ENCODE measurements at regions not wholly inside any gene's neighbourhood (a gene's known extent, or its start where the extent isn't known, plus 50 kb on each side); places are given as distances from the start of the nearest gene placed in this dataset.

DNA sequence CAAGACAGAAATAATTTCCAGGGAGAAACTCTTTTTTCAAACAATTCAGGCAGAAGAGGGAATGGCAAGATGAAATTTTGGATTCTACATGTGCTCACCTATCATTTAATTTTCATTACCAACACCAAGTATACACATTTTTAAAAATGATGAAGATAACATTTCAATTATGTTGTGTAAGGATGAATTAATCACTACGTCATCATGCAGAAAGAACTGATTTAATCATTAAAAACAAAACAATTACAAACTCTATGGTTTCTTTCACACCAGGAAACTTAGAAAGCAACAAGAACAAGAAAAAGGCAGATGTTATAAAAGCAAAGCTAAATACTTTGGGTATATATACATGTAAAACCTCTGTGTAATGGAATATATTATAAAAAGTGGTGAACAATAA is 668.5 kb downstream of the NCAM2 start:
- Histone ChIP-seq H3K36me3 (ENCODE audit: insufficient read depth, low read length) (no peaks in the 10 kb centered on the region), H2AFZ (ENCODE audit: low read depth, low read length) (no peak overlapping the region), H4K20me1 (ENCODE audit: insufficient read depth, low read length) (no peaks in the 10 kb centered on the region), H3K79me2 (ENCODE audit: insufficient read depth, low read length) (no peaks in the 10 kb centered on the region), H3K4me3 (ENCODE audit: insufficient read depth, low read depth, low read length) (no peak overlapping the region), H3K4me1 (ENCODE audit: insufficient read depth, low read length) (no peaks in the 10 kb centered on the region), H3K27ac (ENCODE audit: low read depth, low read length) (no peak overlapping the region), H3K9ac (ENCODE audit: low read length) (no peak overlapping the region), H3K27me3 (ENCODE audit: insufficient read depth, low read length) (no peaks in the 10 kb centered on the region), H3K4me2 (ENCODE audit: low read length) (no peak overlapping the region), H3K9me3 (ENCODE audit: insufficient read depth, low read depth, low read length) (no peaks in the 10 kb centered on the region)
- no peaks in the 10 kb centered on the region for H3K27me3 Mint-ChIP-seq (ENCODE audit: low read depth, unreplicated experiment)
- FAIRE-seq (no peak), DNase-seq (ENCODE audit: low read depth) (no peak)
- no peak overlapping the region for H3K4me3 Mint-ChIP-seq (ENCODE audit: unreplicated experiment)
- no peaks in the 10 kb centered on the region for H3K9me3 Mint-ChIP-seq (ENCODE audit: unreplicated experiment)
- no peak for TF ChIP-seq EZH2 (IDR thresholded peaks at IDR 0.05; ENCODE audit: insufficient read depth, low read length)
- TF ChIP-seq, protein P1, sequence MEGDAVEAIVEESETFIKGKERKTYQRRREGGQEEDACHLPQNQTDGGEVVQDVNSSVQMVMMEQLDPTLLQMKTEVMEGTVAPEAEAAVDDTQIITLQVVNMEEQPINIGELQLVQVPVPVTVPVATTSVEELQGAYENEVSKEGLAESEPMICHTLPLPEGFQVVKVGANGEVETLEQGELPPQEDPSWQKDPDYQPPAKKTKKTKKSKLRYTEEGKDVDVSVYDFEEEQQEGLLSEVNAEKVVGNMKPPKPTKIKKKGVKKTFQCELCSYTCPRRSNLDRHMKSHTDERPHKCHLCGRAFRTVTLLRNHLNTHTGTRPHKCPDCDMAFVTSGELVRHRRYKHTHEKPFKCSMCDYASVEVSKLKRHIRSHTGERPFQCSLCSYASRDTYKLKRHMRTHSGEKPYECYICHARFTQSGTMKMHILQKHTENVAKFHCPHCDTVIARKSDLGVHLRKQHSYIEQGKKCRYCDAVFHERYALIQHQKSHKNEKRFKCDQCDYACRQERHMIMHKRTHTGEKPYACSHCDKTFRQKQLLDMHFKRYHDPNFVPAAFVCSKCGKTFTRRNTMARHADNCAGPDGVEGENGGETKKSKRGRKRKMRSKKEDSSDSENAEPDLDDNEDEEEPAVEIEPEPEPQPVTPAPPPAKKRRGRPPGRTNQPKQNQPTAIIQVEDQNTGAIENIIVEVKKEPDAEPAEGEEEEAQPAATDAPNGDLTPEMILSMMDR (IDR thresholded peaks at IDR 0.05; ENCODE audit: insufficient read depth, low read depth, low read length) = no peak
- no peak overlapping the region for H3K27ac Mint-ChIP-seq (ENCODE audit: unreplicated experiment)
- no peaks in the 10 kb centered on the region for H3K36me3 Mint-ChIP-seq (ENCODE audit: low read depth, unreplicated experiment)
- H3K4me1 Mint-ChIP-seq (ENCODE audit: low read depth, unreplicated experiment) = no peaks in the 10 kb centered on the region

DNA sequence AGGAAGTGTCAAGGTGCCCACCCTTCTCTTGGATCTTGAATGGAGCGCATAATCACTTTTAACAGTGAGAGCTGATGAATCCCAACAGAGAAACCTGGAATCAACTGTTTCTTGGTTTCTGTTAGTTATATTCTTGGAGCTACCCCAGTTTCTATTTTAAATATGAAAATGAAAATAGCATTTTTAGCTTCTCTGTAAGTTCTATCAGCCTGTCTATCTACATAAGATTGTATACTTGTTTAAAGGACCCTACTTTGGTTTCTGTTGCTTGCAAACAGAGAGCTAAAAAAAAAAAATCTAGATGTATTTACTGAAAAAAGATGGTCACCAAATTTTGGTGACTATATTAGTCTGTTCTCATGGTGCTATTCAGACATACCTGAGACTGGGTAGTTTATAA is 670.0 kb downstream of the NCAM2 start:
- Mint-ChIP-seq H3K9me3 (ENCODE audit: unreplicated experiment) (no peaks in the 10 kb centered on the region), H3K36me3 (ENCODE audit: low read depth, unreplicated experiment) (no peaks in the 10 kb centered on the region), H3K4me1 (ENCODE audit: low read depth, unreplicated experiment) (no peaks in the 10 kb centered on the region), H3K4me3 (ENCODE audit: unreplicated experiment) (no peak overlapping the region), H3K27me3 (ENCODE audit: low read depth, unreplicated experiment) (no peaks in the 10 kb centered on the region), H3K27ac (ENCODE audit: unreplicated experiment) (no peak overlapping the region)
- Histone ChIP-seq H3K79me2 (ENCODE audit: insufficient read depth, low read length) (no peaks in the 10 kb centered on the region), H3K36me3 (ENCODE audit: insufficient read depth, low read length) (no peaks in the 10 kb centered on the region), H3K4me1 (ENCODE audit: insufficient read depth, low read length) (no peaks in the 10 kb centered on the region), H3K27ac (ENCODE audit: low read depth, low read length) (no peak overlapping the region), H3K9ac (ENCODE audit: low read length) (no peak overlapping the region), H3K4me3 (ENCODE audit: insufficient read depth, low read depth, low read length) (no peak overlapping the region), H3K9me3 (ENCODE audit: insufficient read depth, low read depth, low read length) (no peaks in the 10 kb centered on the region), H3K4me2 (ENCODE audit: low read length) (no peak overlapping the region), H3K27me3 (ENCODE audit: insufficient read depth, low read length) (no peaks in the 10 kb centered on the region), H4K20me1 (ENCODE audit: insufficient read depth, low read length) (no peaks in the 10 kb centered on the region), H2AFZ (ENCODE audit: low read depth, low read length) (no peak overlapping the region)
- TF ChIP-seq EZH2 (IDR thresholded peaks at IDR 0.05; ENCODE audit: insufficient read depth, low read length) = no peak
- TF ChIP-seq, protein P1 (IDR thresholded peaks at IDR 0.05; ENCODE audit: insufficient read depth, low read depth, low read length) = no peak
- DNase-seq (ENCODE audit: low read depth) (no peak), FAIRE-seq (no peak)

DNA sequence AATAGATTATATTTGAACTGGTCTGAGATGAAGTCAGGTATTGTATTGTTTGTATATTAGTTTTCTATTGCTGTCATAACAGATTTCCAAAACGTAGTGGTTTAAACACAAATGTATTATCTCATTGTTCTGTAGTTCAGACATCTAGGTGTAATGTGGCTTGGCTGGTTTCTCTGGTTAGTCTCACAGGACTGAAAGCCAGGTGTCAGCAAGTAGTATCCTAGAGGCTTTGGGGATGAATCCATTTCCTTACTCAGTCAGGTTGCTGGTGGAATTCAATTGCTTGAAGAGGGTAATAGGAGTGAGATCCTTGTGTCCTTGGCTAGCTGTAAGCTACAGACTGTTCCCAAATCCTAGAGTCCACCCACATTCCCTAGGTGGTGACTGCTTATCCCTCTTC is 675.8 kb downstream of the NCAM2 start:
- Histone ChIP-seq H3K27me3 (ENCODE audit: insufficient read depth, low read length) (no peaks in the 10 kb centered on the region), H3K9me3 (ENCODE audit: insufficient read depth, low read depth, low read length) (no peaks in the 10 kb centered on the region), H2AFZ (ENCODE audit: low read depth, low read length) (no peak overlapping the region), H3K79me2 (ENCODE audit: insufficient read depth, low read length) (no peaks in the 10 kb centered on the region), H4K20me1 (ENCODE audit: insufficient read depth, low read length) (no peaks in the 10 kb centered on the region), H3K4me1 (ENCODE audit: insufficient read depth, low read length) (no peaks in the 10 kb centered on the region), H3K4me2 (ENCODE audit: low read length) (no peak overlapping the region), H3K36me3 (ENCODE audit: insufficient read depth, low read length) (no peaks in the 10 kb centered on the region), H3K9ac (ENCODE audit: low read length) (no peak overlapping the region), H3K27ac (ENCODE audit: low read depth, low read length) (no peak overlapping the region), H3K4me3 (ENCODE audit: insufficient read depth, low read depth, low read length) (no peak overlapping the region)
- no peaks in the 10 kb centered on the region for H3K36me3 Mint-ChIP-seq (ENCODE audit: low read depth, unreplicated experiment)
- no peaks in the 10 kb centered on the region for H3K4me1 Mint-ChIP-seq (ENCODE audit: low read depth, unreplicated experiment)
- no peak overlapping the region for H3K27ac Mint-ChIP-seq (ENCODE audit: unreplicated experiment)
- no peaks in the 10 kb centered on the region for H3K27me3 Mint-ChIP-seq (ENCODE audit: low read depth, unreplicated experiment)
- H3K4me3 Mint-ChIP-seq (ENCODE audit: unreplicated experiment) = no peak overlapping the region
- TF ChIP-seq, protein P1 (IDR thresholded peaks at IDR 0.05; ENCODE audit: insufficient read depth, low read depth, low read length) = no peak
- no peak for TF ChIP-seq EZH2 (IDR thresholded peaks at IDR 0.05; ENCODE audit: insufficient read depth, low read length)
- no peak for DNase-seq (ENCODE audit: low read depth)
- no peaks in the 10 kb centered on the region for H3K9me3 Mint-ChIP-seq (ENCODE audit: unreplicated experiment)
- FAIRE-seq = no peak

All from astrocyte (in vitro differentiated cells and primary cell).